Fibroblast of lung (primary cell): ENCODE measurements at regions not wholly inside any gene's neighbourhood (a gene's known extent, or its start where the extent isn't known, plus 50 kb on each side); places are given as distances from the start of the nearest gene placed in this dataset.

Experiments
- CTCF ChIP-seq, 2 donors: IDR thresholded peaks in 1 of 2; conservative IDR thresholded peaks in 1 of 2; 1 replicate in 1 of 2; 2 replicates in 1 of 2; pipeline ENCODE4 v1.5.1; 2011 to 2012; ENCODE audit warnings: low read length in 2 of 2, control low read depth in 1 of 2, inconsistent platforms in 1 of 2, low read depth in 1 of 2, mild to moderate bottlenecking in 1 of 2
- EZH2 ChIP-seq: IDR thresholded peaks from 2 replicates; pipeline ENCODE4 v1.5.1; 2012; ENCODE audit warnings: low read length, control low read depth, mild to moderate bottlenecking; ENCODE audit errors: missing control alignments

GRCh38 chr7:46832136-46832535 is 749.8 kb downstream of the TNS3 start:
- TF ChIP-seq CTCF (conservative IDR thresholded peaks at IDR 0.05 in 1 of 2, IDR thresholded peaks at IDR 0.05 in 1 of 2; ENCODE audit: low read depth in 1 of 2, low read length in 2 of 2) (no peak), EZH2 (no peak)
